GM20000 (cell line): ENCODE measurements at regions not wholly inside any gene's neighbourhood (a gene's known extent, or its start where the extent isn't known, plus 50 kb on each side); places are given as distances from the start of the nearest gene placed in this dataset.
A peak's percentile ranks its signal among the peaks of the same experiment; 100 is the strongest.

Experiments
- DNase-seq: peaks from one replicate; pipeline ENCODE4 v3.0.0; 2012; ENCODE audit warnings: low spot score
- TF ChIP-seq, protein P1 (sequence below): IDR thresholded peaks from 2 replicates; pipeline ENCODE4 v1.5.1; 2012; ENCODE audit warnings: mild to moderate bottlenecking, control low read depth; ENCODE audit errors: extremely low read depth, missing control alignments

DNA sequence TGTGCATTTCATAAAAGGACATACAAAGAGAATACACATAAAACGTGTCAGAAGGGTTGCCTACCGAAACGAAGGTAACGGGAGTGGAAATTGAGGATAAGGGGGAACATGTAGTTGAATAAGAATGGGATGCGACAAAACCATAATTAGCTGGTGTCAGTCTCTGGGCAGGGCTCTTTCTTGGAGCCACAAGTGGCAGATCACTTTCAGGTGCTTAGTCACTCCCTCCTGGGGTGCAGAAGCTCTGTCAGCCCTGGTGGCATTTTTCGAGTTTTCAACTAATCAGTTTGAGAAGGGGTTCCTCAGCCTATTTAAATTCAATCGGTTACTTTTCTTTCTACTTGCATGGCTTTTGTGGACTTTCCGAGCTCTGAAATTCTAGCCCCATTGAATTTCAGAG is 133.9 kb upstream of the IGSF21 start:
- TF ChIP-seq, protein P1, sequence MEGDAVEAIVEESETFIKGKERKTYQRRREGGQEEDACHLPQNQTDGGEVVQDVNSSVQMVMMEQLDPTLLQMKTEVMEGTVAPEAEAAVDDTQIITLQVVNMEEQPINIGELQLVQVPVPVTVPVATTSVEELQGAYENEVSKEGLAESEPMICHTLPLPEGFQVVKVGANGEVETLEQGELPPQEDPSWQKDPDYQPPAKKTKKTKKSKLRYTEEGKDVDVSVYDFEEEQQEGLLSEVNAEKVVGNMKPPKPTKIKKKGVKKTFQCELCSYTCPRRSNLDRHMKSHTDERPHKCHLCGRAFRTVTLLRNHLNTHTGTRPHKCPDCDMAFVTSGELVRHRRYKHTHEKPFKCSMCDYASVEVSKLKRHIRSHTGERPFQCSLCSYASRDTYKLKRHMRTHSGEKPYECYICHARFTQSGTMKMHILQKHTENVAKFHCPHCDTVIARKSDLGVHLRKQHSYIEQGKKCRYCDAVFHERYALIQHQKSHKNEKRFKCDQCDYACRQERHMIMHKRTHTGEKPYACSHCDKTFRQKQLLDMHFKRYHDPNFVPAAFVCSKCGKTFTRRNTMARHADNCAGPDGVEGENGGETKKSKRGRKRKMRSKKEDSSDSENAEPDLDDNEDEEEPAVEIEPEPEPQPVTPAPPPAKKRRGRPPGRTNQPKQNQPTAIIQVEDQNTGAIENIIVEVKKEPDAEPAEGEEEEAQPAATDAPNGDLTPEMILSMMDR, result no peak
- DNase-seq, result no peak

DNA sequence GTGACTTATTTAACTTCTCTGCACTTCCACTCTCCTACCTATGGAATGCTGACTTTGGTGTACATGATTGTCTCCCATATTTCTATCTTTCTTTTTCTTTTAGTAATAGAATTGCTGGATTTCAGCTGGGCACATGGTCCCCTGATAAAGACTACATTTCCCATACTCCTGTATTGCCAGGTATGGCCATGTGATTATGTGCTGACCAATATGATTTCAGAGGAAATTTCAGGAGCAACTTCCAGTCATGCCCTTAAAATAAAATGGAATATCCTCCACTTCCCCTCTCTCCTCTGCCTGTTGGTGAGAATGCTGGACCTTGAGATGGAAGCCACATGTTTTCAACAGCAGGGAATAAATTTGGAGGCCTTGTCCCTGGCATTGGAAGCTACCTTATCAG is 130.7 kb upstream of the IGSF21 start:
- no peak for DNase-seq
- TF ChIP-seq, protein P1, result no peak

- DNase-seq, result no peak
- TF ChIP-seq, protein P1, result no peak
These were observed 129.6 kb upstream of the IGSF21 start for GRCh38 chr1:17978016-17978415.

DNA sequence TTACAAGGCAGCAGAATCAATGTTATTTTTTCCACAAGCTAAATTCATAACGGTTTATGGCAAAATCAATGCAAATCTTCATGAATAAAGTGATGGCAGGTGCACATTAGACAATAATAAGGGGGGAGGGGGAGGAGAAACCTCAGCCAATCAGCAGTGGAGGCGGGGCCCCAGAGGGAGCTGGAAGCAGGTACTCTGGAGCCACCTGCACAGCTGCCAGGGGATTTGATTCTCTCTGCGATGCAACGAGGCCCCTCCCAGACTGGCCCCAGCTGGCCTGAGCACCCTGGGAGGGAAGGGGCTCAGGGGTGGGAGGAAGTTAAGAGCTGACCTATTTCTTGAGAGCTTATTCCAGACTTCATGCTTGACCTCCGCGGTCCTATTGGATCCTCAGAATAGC is 127.8 kb upstream of the IGSF21 start:
- TF ChIP-seq, protein P1, result no peak
- DNase-seq, result no peak

- no peak for DNase-seq
- TF ChIP-seq, protein P1, result no peak
These were observed 125.4 kb upstream of the IGSF21 start for GRCh38 chr1:17982197-17982596.

DNA sequence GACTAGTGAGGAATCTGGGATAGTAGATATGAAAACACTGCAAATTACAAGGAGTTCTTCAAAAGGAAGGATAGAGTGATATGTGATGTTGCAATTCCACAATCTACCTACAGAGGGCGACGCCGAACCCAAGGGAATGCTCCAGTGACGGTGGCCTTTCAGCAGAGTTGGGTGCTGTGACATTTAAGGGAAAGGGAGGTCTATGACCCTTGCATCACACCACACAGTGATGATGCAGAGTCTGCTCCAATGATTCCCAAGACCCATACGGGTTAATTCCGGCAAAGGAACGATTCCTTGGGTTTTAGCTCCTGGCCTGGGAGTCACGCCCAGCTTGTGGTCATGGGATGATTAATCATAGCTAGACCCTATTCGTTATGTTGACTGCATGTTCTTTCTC is 123.0 kb upstream of the IGSF21 start:
- peak; percentile 23 for DNase-seq
- TF ChIP-seq, protein P1, result peak; percentile 37

- DNase-seq, result no peak
- TF ChIP-seq, protein P1, result no peak
These were observed 121.4 kb upstream of the IGSF21 start for GRCh38 chr1:17986156-17986555.

- TF ChIP-seq, protein P1, result no peak
- no peak for DNase-seq
These were observed 117.2 kb upstream of the IGSF21 start for GRCh38 chr1:17990401-17990800.
